ENCODE measurements at regions not wholly inside any gene's neighbourhood (a gene's known extent, or its start where the extent isn't known, plus 50 kb on each side); places are given as distances from the start of the nearest gene placed in this dataset.

DNA sequence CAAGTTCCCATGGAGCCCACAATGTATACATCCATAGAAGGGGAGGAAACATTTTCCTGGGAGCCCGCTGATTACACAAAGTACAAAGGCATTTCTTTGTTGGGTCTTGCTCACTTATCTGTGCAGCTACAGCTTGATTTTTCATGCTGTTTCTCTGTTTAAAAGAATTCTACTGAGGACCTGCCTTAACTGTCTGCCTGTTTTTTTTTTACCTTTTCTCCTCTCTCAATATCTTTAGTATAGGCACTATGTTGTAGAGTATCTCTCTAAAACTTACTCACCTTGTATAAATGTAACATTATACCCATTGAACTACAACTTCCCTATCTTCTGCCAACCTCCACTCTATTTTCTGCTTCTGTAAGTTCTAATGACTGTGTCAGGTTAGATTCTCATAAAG, 494.6 kb upstream of the EPHA5 start:
- WGBS, 2 donors (ENCODE audit: low coverage in 1 of 2), result 44% methylated on average over 1 of the region's 1 CpG; no CpG with 5 or more reads in 1 of the 2 donors
- Histone ChIP-seq H3K4me3 (no peak overlapping the region), H3K36me3 (no peaks in the 10 kb centered on the region), H3K9me3 (peaks cover 0 to 20% (median 0%) of the 10 kb centered on the region in 3 donors), H3K27me3 (no peaks in the 10 kb centered on the region), H3K27ac (no peak overlapping the region), H3K4me1 (no peaks in the 10 kb centered on the region)
- ATAC-seq, result no peak
- TF ChIP-seq POLR2A (IDR thresholded peaks at IDR 0.05) (no peak), POLR2AphosphoS5 (IDR thresholded peaks at IDR 0.05) (no peak), EP300 (IDR thresholded peaks at IDR 0.05) (no peak)
- TF ChIP-seq, protein P1, sequence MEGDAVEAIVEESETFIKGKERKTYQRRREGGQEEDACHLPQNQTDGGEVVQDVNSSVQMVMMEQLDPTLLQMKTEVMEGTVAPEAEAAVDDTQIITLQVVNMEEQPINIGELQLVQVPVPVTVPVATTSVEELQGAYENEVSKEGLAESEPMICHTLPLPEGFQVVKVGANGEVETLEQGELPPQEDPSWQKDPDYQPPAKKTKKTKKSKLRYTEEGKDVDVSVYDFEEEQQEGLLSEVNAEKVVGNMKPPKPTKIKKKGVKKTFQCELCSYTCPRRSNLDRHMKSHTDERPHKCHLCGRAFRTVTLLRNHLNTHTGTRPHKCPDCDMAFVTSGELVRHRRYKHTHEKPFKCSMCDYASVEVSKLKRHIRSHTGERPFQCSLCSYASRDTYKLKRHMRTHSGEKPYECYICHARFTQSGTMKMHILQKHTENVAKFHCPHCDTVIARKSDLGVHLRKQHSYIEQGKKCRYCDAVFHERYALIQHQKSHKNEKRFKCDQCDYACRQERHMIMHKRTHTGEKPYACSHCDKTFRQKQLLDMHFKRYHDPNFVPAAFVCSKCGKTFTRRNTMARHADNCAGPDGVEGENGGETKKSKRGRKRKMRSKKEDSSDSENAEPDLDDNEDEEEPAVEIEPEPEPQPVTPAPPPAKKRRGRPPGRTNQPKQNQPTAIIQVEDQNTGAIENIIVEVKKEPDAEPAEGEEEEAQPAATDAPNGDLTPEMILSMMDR (IDR thresholded peaks at IDR 0.05), result no peak

GRCh38 chr4:66160606-66161005, 490.3 kb upstream of the EPHA5 start:
- no peak for ATAC-seq
- TF ChIP-seq, protein P1 (IDR thresholded peaks at IDR 0.05), result no peak
- TF ChIP-seq EP300 (IDR thresholded peaks at IDR 0.05) (no peak), POLR2AphosphoS5 (IDR thresholded peaks at IDR 0.05) (no peak), POLR2A (IDR thresholded peaks at IDR 0.05) (no peak)
- Histone ChIP-seq H3K4me1 (no peaks in the 10 kb centered on the region), H3K27me3 (no peaks in the 10 kb centered on the region), H3K36me3 (no peaks in the 10 kb centered on the region), H3K9me3 (peaks cover 0 to 15% (median 0%) of the 10 kb centered on the region in 3 donors), H3K27ac (no peak overlapping the region), H3K4me3 (no peak overlapping the region)
- WGBS, 2 donors (ENCODE audit: low coverage in 1 of 2), result 56 to 67% methylated on average over 1 of the region's 1 CpG

- no peaks in the 10 kb centered on the region for H3K9me3 ChIP-seq
- no peak overlapping the region for H3K4me3 ChIP-seq
- H3K27me3 ChIP-seq, result no peaks in the 10 kb centered on the region
- no peaks in the 10 kb centered on the region for H3K4me1 ChIP-seq
- H3K36me3 ChIP-seq, result no peaks in the 10 kb centered on the region
- no peak overlapping the region for H3K27ac ChIP-seq
- ATAC-seq, result no peak
- TF ChIP-seq, protein P1 (IDR thresholded peaks at IDR 0.05), result no peak
- TF ChIP-seq EP300 (IDR thresholded peaks at IDR 0.05) (no peak), POLR2A (IDR thresholded peaks at IDR 0.05) (no peak), POLR2AphosphoS5 (IDR thresholded peaks at IDR 0.05) (no peak)
These were observed 487.3 kb upstream of the EPHA5 start for GRCh38 chr4:66157594-66157993.

GRCh38 chr4:66130042-66130441, 459.8 kb upstream of the EPHA5 start:
- no peaks in the 10 kb centered on the region for H3K27me3 ChIP-seq
- no peaks in the 10 kb centered on the region for H3K9me3 ChIP-seq
- 72 to 75% methylated on average over 6 of the region's 6 CpGs for WGBS, 2 donors (ENCODE audit: low coverage in 1 of 2)
- H3K4me1 ChIP-seq, result no peaks in the 10 kb centered on the region
- ATAC-seq, result no peak
- H3K27ac ChIP-seq, result no peak overlapping the region
- no peaks in the 10 kb centered on the region for H3K36me3 ChIP-seq
- no peak overlapping the region for H3K4me3 ChIP-seq
- TF ChIP-seq POLR2AphosphoS5 (IDR thresholded peaks at IDR 0.05) (no peak), POLR2A (IDR thresholded peaks at IDR 0.05) (no peak), EP300 (IDR thresholded peaks at IDR 0.05) (no peak)
- TF ChIP-seq, protein P1 (IDR thresholded peaks at IDR 0.05), result no peak

DNA sequence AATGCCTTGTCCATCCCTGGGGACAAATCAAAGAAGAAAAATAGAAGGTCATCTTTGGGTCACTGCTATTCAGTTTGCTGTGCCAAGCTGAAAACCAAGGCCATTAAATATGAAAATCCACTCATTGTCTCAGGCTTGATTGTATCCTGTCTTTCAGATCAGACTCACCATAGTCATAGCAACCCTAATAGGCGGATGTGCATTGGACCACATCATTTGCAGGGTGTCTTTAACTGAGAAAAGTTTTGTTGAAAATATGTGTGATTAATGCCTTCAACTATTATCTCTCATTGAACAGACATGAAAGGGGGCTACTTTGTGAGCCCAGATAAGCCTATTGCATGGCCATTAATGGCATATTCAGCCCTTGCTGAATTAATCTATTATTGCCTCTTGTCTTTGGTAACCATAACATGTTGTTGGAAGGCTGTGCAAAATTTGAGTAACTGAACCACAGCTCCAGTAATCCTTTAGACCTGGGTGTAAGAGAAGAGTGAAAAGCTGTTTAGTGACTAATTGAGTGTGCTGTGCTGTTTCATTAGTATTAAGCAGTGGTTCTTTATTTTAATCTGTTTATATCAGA, 453.6 kb upstream of the EPHA5 start:
- Histone ChIP-seq H3K36me3 (no peaks in the 10 kb centered on the region), H3K4me3 (no peak overlapping the region), H3K27me3 (no peaks in the 10 kb centered on the region), H3K27ac (no peak overlapping the region), H3K4me1 (no peaks in the 10 kb centered on the region), H3K9me3 (no peaks in the 10 kb centered on the region)
- TF ChIP-seq, protein P1 (IDR thresholded peaks at IDR 0.05), result no peak
- TF ChIP-seq POLR2A (IDR thresholded peaks at IDR 0.05), result no peak
- no peak for TF ChIP-seq EP300 (IDR thresholded peaks at IDR 0.05)
- no peak for TF ChIP-seq POLR2AphosphoS5 (IDR thresholded peaks at IDR 0.05)
- no peak for ATAC-seq
- 83% methylated on average over 1 of the region's 1 CpG; no CpG with 5 or more reads in 1 of the 2 donors for WGBS, 2 donors (ENCODE audit: low coverage in 1 of 2)
